GM19463 (cell line): ENCODE measurements at regions not wholly inside any gene's neighbourhood (a gene's known extent, or its start where the extent isn't known, plus 50 kb on each side); places are given as distances from the start of the nearest gene placed in this dataset.

Experiments
- ATAC-seq: cut with Tn5 transposase; IDR thresholded peaks from one replicate; pipeline ENCODE4 v1.9.1; 2021; ENCODE audit warnings: mild to moderate bottlenecking, moderate library complexity; ENCODE audit not compliant: unreplicated experiment

DNA sequence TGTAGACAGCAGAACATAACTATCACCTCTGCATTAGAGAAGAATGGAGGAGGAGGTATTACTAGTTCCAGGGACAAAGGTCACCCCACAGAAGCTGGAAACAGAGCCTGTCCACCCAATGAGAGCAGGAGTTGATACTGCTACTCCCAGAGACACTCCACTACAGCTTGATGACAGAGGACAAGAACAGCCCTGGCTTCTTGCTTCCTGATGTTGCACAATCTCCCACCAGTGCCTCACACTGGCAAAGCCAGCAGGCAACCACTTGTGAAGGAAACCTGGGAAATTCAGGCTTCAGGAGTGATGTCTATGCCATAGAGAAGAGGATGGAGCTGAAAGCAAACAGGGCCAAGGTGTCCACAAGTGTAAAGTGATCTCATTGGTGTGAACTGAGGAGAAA is 78.0 kb upstream of the POU1F1 start:
- no peak for ATAC-seq

- ATAC-seq = no peak
Observed at GRCh38 chr3:87351937-87352336, 75.6 kb upstream of the POU1F1 start.

GRCh38 chr3:87350367-87351199 is 74.2 kb upstream of the POU1F1 start:
- peak; percentile 100 for ATAC-seq

- no peak for ATAC-seq
Observed at GRCh38 chr3:87349833-87350232, 73.4 kb upstream of the POU1F1 start.

DNA sequence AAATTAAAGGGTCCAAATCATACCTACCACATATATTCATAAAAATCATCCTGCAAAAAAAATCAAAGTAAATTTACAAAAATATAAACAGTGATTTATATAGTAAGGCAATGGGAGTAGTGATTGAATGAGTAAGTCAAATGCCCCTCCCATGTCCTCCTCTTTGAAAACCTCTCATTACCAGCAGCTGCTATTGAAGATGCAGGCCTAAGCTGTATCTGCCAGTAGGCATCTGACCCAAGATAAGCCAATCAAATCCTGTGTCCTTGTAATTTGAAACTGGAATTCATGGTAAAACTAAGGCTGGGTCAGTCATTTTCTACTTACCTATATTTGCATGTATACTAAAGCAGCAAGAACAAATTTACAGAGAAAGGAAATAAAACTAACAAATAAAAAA is 60.4 kb upstream of the POU1F1 start:
- no peak for ATAC-seq

DNA sequence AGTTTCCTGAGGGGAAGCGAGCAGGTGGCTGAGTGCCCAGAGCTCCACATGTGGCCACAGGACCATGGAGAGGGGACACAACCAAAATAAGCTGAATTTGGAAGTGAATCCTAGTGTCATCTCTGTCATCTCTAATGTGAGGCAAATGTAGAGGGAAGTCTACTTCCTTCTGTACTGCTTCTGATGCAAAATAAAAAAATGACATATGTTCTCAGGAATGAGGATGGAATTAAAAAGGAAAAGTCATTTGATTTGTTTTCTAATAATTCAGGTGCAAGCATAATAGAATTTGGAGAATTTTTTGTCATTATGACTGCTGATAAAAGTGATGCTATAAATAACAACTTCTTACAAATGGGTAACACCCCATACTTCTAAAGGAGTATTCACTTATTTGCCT is 59.5 kb upstream of the POU1F1 start:
- no peak for ATAC-seq

GRCh38 chr3:87333393-87333892 is 57.1 kb upstream of the POU1F1 start:
- peak; percentile 82 for ATAC-seq

- ATAC-seq = peak; percentile 6
Observed at GRCh38 chr3:87332789-87333188, 56.4 kb upstream of the POU1F1 start.

GRCh38 chr3:87329065-87329464 is 52.7 kb upstream of the POU1F1 start:
- ATAC-seq = no peak
